ENCODE measurements at regions not wholly inside any gene's neighbourhood (a gene's known extent, or its start where the extent isn't known, plus 50 kb on each side); places are given as distances from the start of the nearest gene placed in this dataset.

- DNase-seq (ENCODE audit: low spot score), result no peak
- 49% methylated on average over 4 of the region's 4 CpGs for WGBS
- Histone ChIP-seq H3K27ac (ENCODE audit: low read depth in 1 of 2, low read length in 2 of 2) (no peak overlapping the region), H3K9me3 (ENCODE audit: control insufficient read depth in 4 of 4, low read length in 3 of 4) (no peaks in the 10 kb centered on the region), H3K36me3 (ENCODE audit: control insufficient read depth in 4 of 4, insufficient read depth in 3 of 4, low read depth in 1 of 4, low read length in 3 of 4) (no peaks in the 10 kb centered on the region), H3K4me3 (ENCODE audit: low read depth in 1 of 3, low read length in 3 of 3) (no peak overlapping the region), H3K9ac (ENCODE audit: low read depth in 1 of 2, low read length in 2 of 2) (no peak overlapping the region), H3K27me3 (ENCODE audit: control insufficient read depth in 4 of 4, insufficient read depth in 4 of 4, low read length in 3 of 4) (no peaks in the 10 kb centered on the region), H3K4me1 (ENCODE audit: control insufficient read depth in 4 of 4, insufficient read depth in 4 of 4, low read length in 3 of 4) (no peaks in the 10 kb centered on the region)
- no peak for TF ChIP-seq FOXA1 (IDR thresholded peaks at IDR 0.05)
- no peak for TF ChIP-seq HNF4A (conservative IDR thresholded peaks at IDR 0.05)
- TF ChIP-seq YY1 (IDR thresholded peaks at IDR 0.05), result no peak
- TF ChIP-seq JUND (IDR thresholded peaks at IDR 0.05), result no peak
- TF ChIP-seq, protein P1, sequence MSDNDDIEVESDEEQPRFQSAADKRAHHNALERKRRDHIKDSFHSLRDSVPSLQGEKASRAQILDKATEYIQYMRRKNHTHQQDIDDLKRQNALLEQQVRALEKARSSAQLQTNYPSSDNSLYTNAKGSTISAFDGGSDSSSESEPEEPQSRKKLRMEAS (IDR thresholded peaks at IDR 0.05), result no peak
- no peak for TF ChIP-seq REST (IDR thresholded peaks at IDR 0.05)
- TF ChIP-seq, protein P2, sequence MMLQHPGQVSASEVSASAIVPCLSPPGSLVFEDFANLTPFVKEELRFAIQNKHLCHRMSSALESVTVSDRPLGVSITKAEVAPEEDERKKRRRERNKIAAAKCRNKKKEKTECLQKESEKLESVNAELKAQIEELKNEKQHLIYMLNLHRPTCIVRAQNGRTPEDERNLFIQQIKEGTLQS (IDR thresholded peaks at IDR 0.05), result no peak
- no peak for TF ChIP-seq GABPA (IDR thresholded peaks at IDR 0.05 in 1 of 2, conservative IDR thresholded peaks at IDR 0.05 in 1 of 2)
- TF ChIP-seq FOXA2 (IDR thresholded peaks at IDR 0.05), result no peak
These were observed 356.3 kb downstream of the HAPSTR1 start for GRCh38 chr16:9447699-9448098.

GRCh38 chr16:9449597-9449996, 358.2 kb downstream of the HAPSTR1 start:
- WGBS, result 94% methylated on average over 3 of the region's 3 CpGs
- Histone ChIP-seq H3K27ac (ENCODE audit: low read depth in 1 of 2, low read length in 2 of 2) (no peak overlapping the region), H3K27me3 (ENCODE audit: control insufficient read depth in 4 of 4, insufficient read depth in 4 of 4, low read length in 3 of 4) (no peaks in the 10 kb centered on the region), H3K36me3 (ENCODE audit: control insufficient read depth in 4 of 4, insufficient read depth in 3 of 4, low read depth in 1 of 4, low read length in 3 of 4) (no peaks in the 10 kb centered on the region), H3K4me3 (ENCODE audit: low read depth in 1 of 3, low read length in 3 of 3) (no peak overlapping the region), H3K9me3 (ENCODE audit: control insufficient read depth in 4 of 4, low read length in 3 of 4) (peaks cover 0 to 2% (median under 1%) of the 10 kb centered on the region in 4 donors), H3K4me1 (ENCODE audit: control insufficient read depth in 4 of 4, insufficient read depth in 4 of 4, low read length in 3 of 4) (no peaks in the 10 kb centered on the region), H3K9ac (ENCODE audit: low read depth in 1 of 2, low read length in 2 of 2) (no peak overlapping the region)
- TF ChIP-seq HNF4G (IDR thresholded peaks at IDR 0.05) (no peak), FOXA1 (IDR thresholded peaks at IDR 0.05) (no peak), ZBTB33 (IDR thresholded peaks at IDR 0.05) (no peak), FOXA2 (IDR thresholded peaks at IDR 0.05) (no peak), GABPA (IDR thresholded peaks at IDR 0.05 in 1 of 2, conservative IDR thresholded peaks at IDR 0.05 in 1 of 2) (no peak), TAF1 (conservative IDR thresholded peaks at IDR 0.05) (no peak), JUND (IDR thresholded peaks at IDR 0.05) (no peak), RAD21 (IDR thresholded peaks at IDR 0.05) (no peak), HNF4A (conservative IDR thresholded peaks at IDR 0.05) (no peak), YY1 (IDR thresholded peaks at IDR 0.05) (no peak), NR2F2 (IDR thresholded peaks at IDR 0.05) (no peak), SP1 (IDR thresholded peaks at IDR 0.05) (no peak), EGR1 (IDR thresholded peaks at IDR 0.05; ENCODE audit: low read depth in 2 of 2) (no peak), REST (IDR thresholded peaks at IDR 0.05) (no peak), RXRA (IDR thresholded peaks at IDR 0.05) (no peak)
- TF ChIP-seq, protein P2 (IDR thresholded peaks at IDR 0.05), result no peak
- TF ChIP-seq, protein P1 (IDR thresholded peaks at IDR 0.05), result no peak
- TF ChIP-seq, protein P3, sequence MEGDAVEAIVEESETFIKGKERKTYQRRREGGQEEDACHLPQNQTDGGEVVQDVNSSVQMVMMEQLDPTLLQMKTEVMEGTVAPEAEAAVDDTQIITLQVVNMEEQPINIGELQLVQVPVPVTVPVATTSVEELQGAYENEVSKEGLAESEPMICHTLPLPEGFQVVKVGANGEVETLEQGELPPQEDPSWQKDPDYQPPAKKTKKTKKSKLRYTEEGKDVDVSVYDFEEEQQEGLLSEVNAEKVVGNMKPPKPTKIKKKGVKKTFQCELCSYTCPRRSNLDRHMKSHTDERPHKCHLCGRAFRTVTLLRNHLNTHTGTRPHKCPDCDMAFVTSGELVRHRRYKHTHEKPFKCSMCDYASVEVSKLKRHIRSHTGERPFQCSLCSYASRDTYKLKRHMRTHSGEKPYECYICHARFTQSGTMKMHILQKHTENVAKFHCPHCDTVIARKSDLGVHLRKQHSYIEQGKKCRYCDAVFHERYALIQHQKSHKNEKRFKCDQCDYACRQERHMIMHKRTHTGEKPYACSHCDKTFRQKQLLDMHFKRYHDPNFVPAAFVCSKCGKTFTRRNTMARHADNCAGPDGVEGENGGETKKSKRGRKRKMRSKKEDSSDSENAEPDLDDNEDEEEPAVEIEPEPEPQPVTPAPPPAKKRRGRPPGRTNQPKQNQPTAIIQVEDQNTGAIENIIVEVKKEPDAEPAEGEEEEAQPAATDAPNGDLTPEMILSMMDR (IDR thresholded peaks at IDR 0.05; ENCODE audit: low read depth, low read length, missing input control), result no peak
- DNase-seq (ENCODE audit: low spot score), result no peak

All from liver (tissue), 8 donors.